K562 (cell line): ENCODE measurements at regions not wholly inside any gene's neighbourhood (a gene's known extent, or its start where the extent isn't known, plus 50 kb on each side); places are given as distances from the start of the nearest gene placed in this dataset.
"Not testable (repeated sequence)": the region's sequence is repeated elsewhere in the genome, so short reads cannot be mapped to it uniquely, and the experiment has no call there.

Experiments
- ATF3 ChIP-seq, 2 experiments: fragments of 450-650 bp in 1 of 2; sonication (generic) in 1 of 2; formaldehyde crosslinking in 1 of 2; IDR thresholded peaks in 1 of 2; conservative IDR thresholded peaks in 1 of 2; 2 replicates each; pipeline versions ENCODE4 v1.6.1 to v1.8.1; 2016 to 2023; ENCODE audit warnings: mild to moderate bottlenecking in 2 of 2, moderate library complexity in 2 of 2, inconsistent platforms in 1 of 2, missing genetic modification reagents in 1 of 2
- E2F6 ChIP-seq, 2 experiments: IDR thresholded peaks; 2 replicates each; pipeline ENCODE4 v1.6.1; 2011; ENCODE audit warnings: borderline replicate concordance in 1 of 2, control low read depth in 1 of 2, low read depth in 1 of 2, low read length in 1 of 2, mild to moderate bottlenecking in 1 of 2, mixed read lengths in 1 of 2, moderate library complexity in 1 of 2; ENCODE audit not compliant: insufficient read depth in 1 of 2, insufficient read length in 1 of 2, poor library complexity in 1 of 2, severe bottlenecking in 1 of 2; ENCODE audit errors: extremely low read depth in 1 of 2
- E2F8 ChIP-seq: fragments of 450-650 bp; IDR thresholded peaks from 2 replicates; pipeline ENCODE4 v1.7.1; 2018; ENCODE audit warnings: mild to moderate bottlenecking, low read depth; ENCODE audit not compliant: partially characterized antibody
- EP300 ChIP-seq: IDR thresholded peaks from 2 replicates; pipeline ENCODE4 v1.6.1; 2012; ENCODE audit warnings: low read length, improper control_type of control experiment
- EZH2 ChIP-seq: IDR thresholded peaks from 2 replicates; pipeline ENCODE4 v1.6.1; 2012; ENCODE audit warnings: low read depth, mild to moderate bottlenecking, inconsistent platforms, low read length, borderline replicate concordance
- FOXJ3 ChIP-seq: sonication (generic); formaldehyde crosslinking; IDR thresholded peaks from 2 replicates; pipeline ENCODE4 v1.4.0; 2020; ENCODE audit warnings: mild to moderate bottlenecking, missing genetic modification reagents
- NFXL1 ChIP-seq: fragments of 450-650 bp; formaldehyde crosslinking; IDR thresholded peaks from 2 replicates; pipeline ENCODE4 v1.4.0; 2021; ENCODE audit warnings: mild to moderate bottlenecking
- POLR2A ChIP-seq: fragments of 450-650 bp; conservative IDR thresholded peaks from 2 replicates; pipeline ENCODE4 v1.6.1; 2016
- PTRF ChIP-seq: fragments of 450-650 bp; IDR thresholded peaks from 2 replicates; pipeline ENCODE4 v1.6.1; 2016; ENCODE audit warnings: mild to moderate bottlenecking, missing genetic modification characterization, missing compliant biosample characterization
- TAF1 ChIP-seq: IDR thresholded peaks from 2 replicates; pipeline ENCODE4 v1.6.1; 2011; ENCODE audit warnings: mild to moderate bottlenecking, low read length, moderate library complexity; ENCODE audit not compliant: insufficient read depth, control insufficient read depth, severe bottlenecking; ENCODE audit errors: extremely low read depth
- XRCC4 ChIP-seq: IDR thresholded peaks from one replicate; pipeline ENCODE4 v1.6.1; 2011; ENCODE audit not compliant: insufficient read depth, insufficient read length; ENCODE audit errors: extremely low read depth
- ZNF431 ChIP-seq: sonication (generic); formaldehyde crosslinking; IDR thresholded peaks from 2 replicates; pipeline ENCODE4 v1.8.0; 2022; ENCODE audit warnings: mild to moderate bottlenecking, missing genetic modification reagents

DNA sequence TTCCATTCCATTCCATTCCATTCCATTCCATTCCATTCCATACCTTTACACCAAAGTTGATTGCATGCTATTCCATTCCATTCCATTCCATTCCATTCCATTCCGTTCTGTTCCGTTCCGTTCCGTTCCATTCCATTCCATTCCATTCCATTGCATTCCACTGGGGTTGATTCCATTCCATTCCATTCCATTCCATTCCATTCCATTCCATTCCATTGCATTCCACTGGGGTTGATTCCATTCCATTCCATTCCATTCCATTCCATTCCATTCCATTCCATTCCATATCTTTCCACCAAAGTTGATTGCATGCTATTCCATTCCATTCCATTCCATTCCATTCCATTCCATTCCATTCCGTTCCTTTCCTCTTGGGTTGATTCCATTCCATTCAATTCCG is 151.9 kb downstream of the CWH43 start:
- TF ChIP-seq NFXL1; PTRF (tag); EZH2; ZNF431; E2F6 (IDR thresholded peaks at IDR 0.05; ENCODE audit: borderline replicate concordance in 1 of 2, extremely low read depth in 1 of 2, insufficient read depth in 1 of 2, insufficient read length in 1 of 2, low read depth in 1 of 2, low read length in 1 of 2, poor library complexity in 1 of 2, severe bottlenecking in 1 of 2); E2F8; TAF1; ATF3 (IDR thresholded peaks at IDR 0.05); ATF3 (CRISPR knock-in tag; conservative IDR thresholded peaks at IDR 0.05); POLR2A; FOXJ3; XRCC4; EP300: not testable (repeated sequence)
